SK-N-SH (cell line): ENCODE measurements at regions not wholly inside any gene's neighbourhood (a gene's known extent, or its start where the extent isn't known, plus 50 kb on each side); places are given as distances from the start of the nearest gene placed in this dataset.

ENCODE experiments used
- CHD2 ChIP-seq: fragments of 150-350 bp; IDR thresholded peaks from 2 replicates; pipeline ENCODE4 v1.6.1; 2018; ENCODE audit warnings: low read length; ENCODE audit not compliant: partially characterized antibody
- CTCF ChIP-seq: fragments of 200-600 bp; sonication (generic); IDR thresholded peaks from 2 replicates; pipeline ENCODE4 v1.6.1; 2017; ENCODE audit warnings: antibody characterized with exemption, mild to moderate bottlenecking, moderate library complexity
- MAX ChIP-seq: IDR thresholded peaks from 2 replicates; pipeline ENCODE4 v1.4.0; 2012; ENCODE audit warnings: low read depth
- MEF2A ChIP-seq: IDR thresholded peaks from 2 replicates; pipeline ENCODE4 v1.4.0; 2012; ENCODE audit warnings: low read depth, borderline replicate concordance
- NRF1 ChIP-seq: IDR thresholded peaks from 2 replicates; pipeline ENCODE4 v1.6.1; 2012; ENCODE audit warnings: low read depth, mild to moderate bottlenecking, low read length
- RAD21 ChIP-seq: IDR thresholded peaks from 2 replicates; pipeline ENCODE4 v1.6.1; 2012; ENCODE audit warnings: mild to moderate bottlenecking, low read length
- RCOR1 ChIP-seq: fragments of 150-350 bp; IDR thresholded peaks from 2 replicates; pipeline ENCODE4 v1.6.1; 2017; ENCODE audit warnings: antibody characterized with exemption, low read length
- RFX5 ChIP-seq: IDR thresholded peaks from 2 replicates; pipeline ENCODE4 v1.6.1; 2012; ENCODE audit warnings: mild to moderate bottlenecking, improper control_type of control experiment, low read length
- SMC3 ChIP-seq: IDR thresholded peaks from 2 replicates; pipeline ENCODE4 v1.6.1; 2012; ENCODE audit warnings: low read depth, low read length, improper control_type of control experiment
- TCF12 ChIP-seq: IDR thresholded peaks from 2 replicates; pipeline ENCODE4 v1.4.0; 2012
- TEAD4 ChIP-seq: IDR thresholded peaks from 2 replicates; pipeline ENCODE4 v1.4.0; 2012; ENCODE audit warnings: mild to moderate bottlenecking, borderline replicate concordance; ENCODE audit not compliant: insufficient read depth
- YY1 ChIP-seq: IDR thresholded peaks from 2 replicates; pipeline ENCODE4 v1.4.0; 2012; ENCODE audit warnings: low read depth, mild to moderate bottlenecking
- ZBTB33 ChIP-seq: IDR thresholded peaks from 2 replicates; pipeline ENCODE4 v1.4.0; 2012; ENCODE audit warnings: low read depth, borderline replicate concordance

GRCh38 chr1:196136396-196136795, 471.8 kb downstream of the KCNT2 start:
- TF ChIP-seq CTCF (no peak), ZBTB33 (no peak), TCF12 (no peak), CHD2 (no peak), RCOR1 (no peak), SMC3 (no peak), TEAD4 (no peak), RFX5 (no peak), RAD21 (no peak), NRF1 (no peak), MAX (no peak), YY1 (no peak), MEF2A (no peak)
